ENCODE measurements at regions not wholly inside any gene's neighbourhood (a gene's known extent, or its start where the extent isn't known, plus 50 kb on each side); places are given as distances from the start of the nearest gene placed in this dataset.
A peak's percentile ranks its signal among the peaks of the same experiment; 100 is the strongest.

DNA sequence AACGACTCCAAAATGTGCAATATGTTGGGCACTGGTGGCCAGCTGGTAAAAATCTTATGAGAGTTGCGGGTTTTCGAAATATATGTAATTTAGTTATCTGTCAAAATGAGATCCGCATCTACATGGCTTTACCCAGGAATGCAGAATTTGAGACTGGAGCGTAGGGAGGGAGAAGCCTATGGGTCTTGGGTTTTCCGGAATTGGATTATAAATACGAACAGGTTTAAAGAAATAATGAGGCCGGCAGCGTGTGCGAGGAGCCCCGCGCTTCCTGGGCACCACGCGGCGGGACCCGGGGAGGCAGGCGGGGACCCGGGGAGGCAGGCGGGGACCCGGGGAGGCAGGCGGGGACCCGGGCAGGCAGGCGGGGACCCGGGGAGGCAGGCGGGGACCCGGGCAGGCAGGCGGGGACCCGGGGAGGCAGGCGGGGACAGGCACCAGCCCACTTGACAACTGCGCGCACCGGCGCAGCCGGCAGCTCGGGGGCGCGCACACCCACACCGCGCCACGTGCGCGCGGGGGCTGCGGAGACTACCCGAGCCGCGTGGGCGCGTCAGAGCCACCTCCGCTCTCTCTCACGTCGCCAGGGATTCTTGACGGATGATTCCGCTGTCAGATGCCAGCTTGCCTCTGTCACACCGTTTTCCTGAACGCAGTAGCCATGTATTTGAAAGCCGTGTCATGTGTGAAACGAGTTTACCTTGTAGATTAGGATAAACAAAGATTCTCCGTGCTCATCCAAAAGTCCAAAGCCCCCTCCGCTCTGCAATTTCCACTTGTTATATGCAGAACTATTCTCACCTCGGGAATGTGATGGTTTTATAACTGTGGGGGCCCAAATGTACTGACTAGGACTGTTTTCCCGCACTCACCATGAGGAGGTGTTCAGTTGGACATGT lies 54.3 kb upstream of the HNRNPU start (continued):
- TF ChIP-seq, protein P1, sequence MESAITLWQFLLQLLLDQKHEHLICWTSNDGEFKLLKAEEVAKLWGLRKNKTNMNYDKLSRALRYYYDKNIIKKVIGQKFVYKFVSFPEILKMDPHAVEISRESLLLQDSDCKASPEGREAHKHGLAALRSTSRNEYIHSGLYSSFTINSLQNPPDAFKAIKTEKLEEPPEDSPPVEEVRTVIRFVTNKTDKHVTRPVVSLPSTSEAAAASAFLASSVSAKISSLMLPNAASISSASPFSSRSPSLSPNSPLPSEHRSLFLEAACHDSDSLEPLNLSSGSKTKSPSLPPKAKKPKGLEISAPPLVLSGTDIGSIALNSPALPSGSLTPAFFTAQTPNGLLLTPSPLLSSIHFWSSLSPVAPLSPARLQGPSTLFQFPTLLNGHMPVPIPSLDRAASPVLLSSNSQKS (CRISPR knock-in tag; IDR thresholded peaks at IDR 0.05): no peak
- TF ChIP-seq, protein P2, sequence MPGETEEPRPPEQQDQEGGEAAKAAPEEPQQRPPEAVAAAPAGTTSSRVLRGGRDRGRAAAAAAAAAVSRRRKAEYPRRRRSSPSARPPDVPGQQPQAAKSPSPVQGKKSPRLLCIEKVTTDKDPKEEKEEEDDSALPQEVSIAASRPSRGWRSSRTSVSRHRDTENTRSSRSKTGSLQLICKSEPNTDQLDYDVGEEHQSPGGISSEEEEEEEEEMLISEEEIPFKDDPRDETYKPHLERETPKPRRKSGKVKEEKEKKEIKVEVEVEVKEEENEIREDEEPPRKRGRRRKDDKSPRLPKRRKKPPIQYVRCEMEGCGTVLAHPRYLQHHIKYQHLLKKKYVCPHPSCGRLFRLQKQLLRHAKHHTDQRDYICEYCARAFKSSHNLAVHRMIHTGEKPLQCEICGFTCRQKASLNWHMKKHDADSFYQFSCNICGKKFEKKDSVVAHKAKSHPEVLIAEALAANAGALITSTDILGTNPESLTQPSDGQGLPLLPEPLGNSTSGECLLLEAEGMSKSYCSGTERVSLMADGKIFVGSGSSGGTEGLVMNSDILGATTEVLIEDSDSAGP (CRISPR knock-in tag; IDR thresholded peaks at IDR 0.05): 0 out of 2 replicates have a peak, but pooled peaks have one; percentile 43
- TF ChIP-seq ZNF668 (CRISPR knock-in tag; IDR thresholded peaks at IDR 0.05): 0 out of 2 replicates have a peak, but pooled peaks have one; percentile 51
- TF ChIP-seq, protein P3, sequence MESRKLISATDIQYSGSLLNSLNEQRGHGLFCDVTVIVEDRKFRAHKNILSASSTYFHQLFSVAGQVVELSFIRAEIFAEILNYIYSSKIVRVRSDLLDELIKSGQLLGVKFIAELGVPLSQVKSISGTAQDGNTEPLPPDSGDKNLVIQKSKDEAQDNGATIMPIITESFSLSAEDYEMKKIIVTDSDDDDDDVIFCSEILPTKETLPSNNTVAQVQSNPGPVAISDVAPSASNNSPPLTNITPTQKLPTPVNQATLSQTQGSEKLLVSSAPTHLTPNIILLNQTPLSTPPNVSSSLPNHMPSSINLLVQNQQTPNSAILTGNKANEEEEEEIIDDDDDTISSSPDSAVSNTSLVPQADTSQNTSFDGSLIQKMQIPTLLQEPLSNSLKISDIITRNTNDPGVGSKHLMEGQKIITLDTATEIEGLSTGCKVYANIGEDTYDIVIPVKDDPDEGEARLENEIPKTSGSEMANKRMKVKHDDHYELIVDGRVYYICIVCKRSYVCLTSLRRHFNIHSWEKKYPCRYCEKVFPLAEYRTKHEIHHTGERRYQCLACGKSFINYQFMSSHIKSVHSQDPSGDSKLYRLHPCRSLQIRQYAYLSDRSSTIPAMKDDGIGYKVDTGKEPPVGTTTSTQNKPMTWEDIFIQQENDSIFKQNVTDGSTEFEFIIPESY (CRISPR knock-in tag; IDR thresholded peaks at IDR 0.05): peak; percentile 88
- TF ChIP-seq SMAD4 (CRISPR knock-in tag; conservative IDR thresholded peaks at IDR 0.05): peak; percentile 60; the same call in 1 of the 2 replicates
- peak in 1 of 2 experiments; percentile 17; a peak in 1 of 4 replicates for TF ChIP-seq RAD21 (CRISPR knock-in tag; conservative IDR thresholded peaks at IDR 0.05 in 1 of 2, IDR thresholded peaks at IDR 0.05 in 1 of 2)
- TF ChIP-seq ZNF354B (CRISPR knock-in tag; IDR thresholded peaks at IDR 0.05): no peak
- peak; percentile 73; the same call in 1 of the 2 replicates for TF ChIP-seq RNF2 (IDR thresholded peaks at IDR 0.05)
- TF ChIP-seq, protein P4, sequence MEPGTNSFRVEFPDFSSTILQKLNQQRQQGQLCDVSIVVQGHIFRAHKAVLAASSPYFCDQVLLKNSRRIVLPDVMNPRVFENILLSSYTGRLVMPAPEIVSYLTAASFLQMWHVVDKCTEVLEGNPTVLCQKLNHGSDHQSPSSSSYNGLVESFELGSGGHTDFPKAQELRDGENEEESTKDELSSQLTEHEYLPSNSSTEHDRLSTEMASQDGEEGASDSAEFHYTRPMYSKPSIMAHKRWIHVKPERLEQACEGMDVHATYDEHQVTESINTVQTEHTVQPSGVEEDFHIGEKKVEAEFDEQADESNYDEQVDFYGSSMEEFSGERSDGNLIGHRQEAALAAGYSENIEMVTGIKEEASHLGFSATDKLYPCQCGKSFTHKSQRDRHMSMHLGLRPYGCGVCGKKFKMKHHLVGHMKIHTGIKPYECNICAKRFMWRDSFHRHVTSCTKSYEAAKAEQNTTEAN (CRISPR knock-in tag; IDR thresholded peaks at IDR 0.05): peak; percentile 81
- TF ChIP-seq HDAC2 (IDR thresholded peaks at IDR 0.05): peak; percentile 47; the same call in 1 of the 2 replicates
- TF ChIP-seq, protein P5, sequence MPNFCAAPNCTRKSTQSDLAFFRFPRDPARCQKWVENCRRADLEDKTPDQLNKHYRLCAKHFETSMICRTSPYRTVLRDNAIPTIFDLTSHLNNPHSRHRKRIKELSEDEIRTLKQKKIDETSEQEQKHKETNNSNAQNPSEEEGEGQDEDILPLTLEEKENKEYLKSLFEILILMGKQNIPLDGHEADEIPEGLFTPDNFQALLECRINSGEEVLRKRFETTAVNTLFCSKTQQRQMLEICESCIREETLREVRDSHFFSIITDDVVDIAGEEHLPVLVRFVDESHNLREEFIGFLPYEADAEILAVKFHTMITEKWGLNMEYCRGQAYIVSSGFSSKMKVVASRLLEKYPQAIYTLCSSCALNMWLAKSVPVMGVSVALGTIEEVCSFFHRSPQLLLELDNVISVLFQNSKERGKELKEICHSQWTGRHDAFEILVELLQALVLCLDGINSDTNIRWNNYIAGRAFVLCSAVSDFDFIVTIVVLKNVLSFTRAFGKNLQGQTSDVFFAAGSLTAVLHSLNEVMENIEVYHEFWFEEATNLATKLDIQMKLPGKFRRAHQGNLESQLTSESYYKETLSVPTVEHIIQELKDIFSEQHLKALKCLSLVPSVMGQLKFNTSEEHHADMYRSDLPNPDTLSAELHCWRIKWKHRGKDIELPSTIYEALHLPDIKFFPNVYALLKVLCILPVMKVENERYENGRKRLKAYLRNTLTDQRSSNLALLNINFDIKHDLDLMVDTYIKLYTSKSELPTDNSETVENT (CRISPR knock-in tag; IDR thresholded peaks at IDR 0.05): peak; percentile 86
- TF ChIP-seq SIN3A (IDR thresholded peaks at IDR 0.05; ENCODE audit: borderline replicate concordance in 2 of 2, control insufficient read depth in 1 of 2, low read depth in 2 of 2, low read length in 2 of 2): peak; percentile 68 to 89; a peak in 2 of 4 replicates
- TF ChIP-seq SIX5 (IDR thresholded peaks at IDR 0.05; ENCODE audit: borderline replicate concordance in 1 of 2, insufficient read depth in 1 of 2, low read depth in 1 of 2, low read length in 2 of 2): no peak
- TF ChIP-seq, protein P6, sequence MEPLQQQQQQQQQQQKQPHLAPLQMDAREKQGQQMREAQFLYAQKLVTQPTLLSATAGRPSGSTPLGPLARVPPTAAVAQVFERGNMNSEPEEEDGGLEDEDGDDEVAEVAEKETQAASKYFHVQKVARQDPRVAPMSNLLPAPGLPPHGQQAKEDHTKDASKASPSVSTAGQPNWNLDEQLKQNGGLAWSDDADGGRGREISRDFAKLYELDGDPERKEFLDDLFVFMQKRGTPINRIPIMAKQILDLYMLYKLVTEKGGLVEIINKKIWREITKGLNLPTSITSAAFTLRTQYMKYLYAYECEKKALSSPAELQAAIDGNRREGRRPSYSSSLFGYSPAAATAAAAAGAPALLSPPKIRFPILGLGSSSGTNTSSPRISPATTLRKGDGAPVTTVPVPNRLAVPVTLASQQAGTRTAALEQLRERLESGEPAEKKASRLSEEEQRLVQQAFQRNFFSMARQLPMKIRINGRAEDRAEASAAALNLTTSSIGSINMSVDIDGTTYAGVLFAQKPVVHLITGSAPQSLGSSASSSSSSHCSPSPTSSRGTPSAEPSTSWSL (CRISPR knock-in tag; IDR thresholded peaks at IDR 0.05; ENCODE audit: borderline replicate concordance): no peak
- peak; percentile 97; the same call in 1 of the 2 replicates for TF ChIP-seq TGIF2 (CRISPR knock-in tag; IDR thresholded peaks at IDR 0.05)

Data from K562 (cell line).